ENCODE measurements at regions not wholly inside any gene's neighbourhood (a gene's known extent, or its start where the extent isn't known, plus 50 kb on each side); places are given as distances from the start of the nearest gene placed in this dataset.

DNA sequence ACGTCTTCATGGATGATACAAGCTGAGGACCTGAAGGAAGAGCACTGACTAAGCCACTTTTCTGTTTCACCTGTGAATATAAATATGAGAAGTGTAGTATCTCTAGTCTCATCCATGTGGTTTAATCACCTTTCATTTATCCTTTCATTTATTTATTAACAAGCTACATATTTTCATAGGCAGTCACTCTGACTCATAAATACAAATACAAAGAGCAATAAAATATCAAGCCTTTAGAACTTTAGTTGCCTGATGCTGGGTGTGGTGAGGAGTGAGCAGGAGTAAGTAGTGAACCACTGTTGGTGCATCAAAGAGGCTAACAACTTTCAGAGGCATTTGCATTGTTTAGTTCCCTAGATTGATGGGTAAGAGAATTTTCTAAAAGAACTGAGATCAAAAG lies 269.0 kb upstream of the C1orf87 start:
- DNase-seq: no peak
- Histone ChIP-seq H3K9me3 (no peaks in the 10 kb centered on the region), H3K27me3 (no peaks in the 10 kb centered on the region), H3K36me3 (no peaks in the 10 kb centered on the region), H3K4me1 (no peaks in the 10 kb centered on the region), H3K4me3 (no peak overlapping the region), H3K27ac (no peak overlapping the region)
- TF ChIP-seq, protein P1, sequence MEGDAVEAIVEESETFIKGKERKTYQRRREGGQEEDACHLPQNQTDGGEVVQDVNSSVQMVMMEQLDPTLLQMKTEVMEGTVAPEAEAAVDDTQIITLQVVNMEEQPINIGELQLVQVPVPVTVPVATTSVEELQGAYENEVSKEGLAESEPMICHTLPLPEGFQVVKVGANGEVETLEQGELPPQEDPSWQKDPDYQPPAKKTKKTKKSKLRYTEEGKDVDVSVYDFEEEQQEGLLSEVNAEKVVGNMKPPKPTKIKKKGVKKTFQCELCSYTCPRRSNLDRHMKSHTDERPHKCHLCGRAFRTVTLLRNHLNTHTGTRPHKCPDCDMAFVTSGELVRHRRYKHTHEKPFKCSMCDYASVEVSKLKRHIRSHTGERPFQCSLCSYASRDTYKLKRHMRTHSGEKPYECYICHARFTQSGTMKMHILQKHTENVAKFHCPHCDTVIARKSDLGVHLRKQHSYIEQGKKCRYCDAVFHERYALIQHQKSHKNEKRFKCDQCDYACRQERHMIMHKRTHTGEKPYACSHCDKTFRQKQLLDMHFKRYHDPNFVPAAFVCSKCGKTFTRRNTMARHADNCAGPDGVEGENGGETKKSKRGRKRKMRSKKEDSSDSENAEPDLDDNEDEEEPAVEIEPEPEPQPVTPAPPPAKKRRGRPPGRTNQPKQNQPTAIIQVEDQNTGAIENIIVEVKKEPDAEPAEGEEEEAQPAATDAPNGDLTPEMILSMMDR (IDR thresholded peaks at IDR 0.05): no peak
- TF ChIP-seq POLR2A (IDR thresholded peaks at IDR 0.05): no peak
- intact Hi-C loops (cut with DNase I; ENCODE audit: low total_unique reads): no loop called here

DNA sequence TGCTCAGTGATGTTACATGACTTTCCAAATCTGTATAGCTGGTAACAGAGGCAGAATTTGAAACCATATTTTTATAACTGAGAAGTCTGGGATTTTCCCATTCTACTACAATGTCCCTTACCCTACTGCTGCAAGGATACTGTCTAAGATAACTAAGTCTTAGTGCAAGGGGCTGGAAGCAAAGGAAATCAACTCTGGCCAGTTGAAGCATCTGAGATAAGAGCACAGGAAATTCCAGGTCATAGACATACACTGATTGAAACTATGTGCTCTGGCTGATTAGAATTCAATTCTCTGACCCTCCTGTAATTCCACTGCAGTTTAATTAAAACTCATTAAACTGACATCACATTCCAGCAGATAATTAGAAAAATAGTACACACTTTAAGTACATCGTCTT lies 267.7 kb upstream of the C1orf87 start:
- Histone ChIP-seq H3K9me3 (no peaks in the 10 kb centered on the region), H3K36me3 (no peaks in the 10 kb centered on the region), H3K27ac (no peak overlapping the region), H3K27me3 (no peaks in the 10 kb centered on the region), H3K4me1 (no peaks in the 10 kb centered on the region), H3K4me3 (no peak overlapping the region)
- intact Hi-C loops (cut with DNase I; ENCODE audit: low total_unique reads): no loop called here
- no peak for DNase-seq
- TF ChIP-seq POLR2A (IDR thresholded peaks at IDR 0.05): no peak
- TF ChIP-seq, protein P1 (IDR thresholded peaks at IDR 0.05): no peak

DNA sequence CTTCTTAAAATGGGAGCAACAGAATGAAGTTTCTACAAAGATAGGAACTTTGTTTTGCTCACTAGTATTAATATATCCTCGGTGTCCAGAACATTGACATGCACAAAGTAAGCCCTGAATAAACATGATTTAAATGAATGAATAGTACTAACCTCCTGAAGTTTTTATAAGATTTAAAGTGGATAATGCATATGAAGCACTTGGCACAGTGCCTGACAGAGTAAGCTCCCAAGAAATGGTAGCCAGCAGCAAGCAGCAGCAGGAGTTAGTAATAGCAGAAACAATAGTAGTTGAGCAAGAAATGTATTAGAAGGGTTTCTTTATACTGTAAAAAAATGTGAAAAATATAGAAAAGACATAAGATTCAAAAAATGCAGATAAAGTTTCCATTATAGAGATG lies 258.1 kb upstream of the C1orf87 start:
- no peaks in the 10 kb centered on the region for H3K9me3 ChIP-seq
- H3K36me3 ChIP-seq: no peaks in the 10 kb centered on the region
- H3K27me3 ChIP-seq: no peaks in the 10 kb centered on the region
- H3K27ac ChIP-seq: no peak overlapping the region
- TF ChIP-seq, protein P1 (IDR thresholded peaks at IDR 0.05): no peak
- no peak for TF ChIP-seq POLR2A (IDR thresholded peaks at IDR 0.05)
- intact Hi-C loops (cut with DNase I; ENCODE audit: low total_unique reads): no loop called here
- DNase-seq: no peak
- H3K4me1 ChIP-seq: no peaks in the 10 kb centered on the region
- no peak overlapping the region for H3K4me3 ChIP-seq

DNA sequence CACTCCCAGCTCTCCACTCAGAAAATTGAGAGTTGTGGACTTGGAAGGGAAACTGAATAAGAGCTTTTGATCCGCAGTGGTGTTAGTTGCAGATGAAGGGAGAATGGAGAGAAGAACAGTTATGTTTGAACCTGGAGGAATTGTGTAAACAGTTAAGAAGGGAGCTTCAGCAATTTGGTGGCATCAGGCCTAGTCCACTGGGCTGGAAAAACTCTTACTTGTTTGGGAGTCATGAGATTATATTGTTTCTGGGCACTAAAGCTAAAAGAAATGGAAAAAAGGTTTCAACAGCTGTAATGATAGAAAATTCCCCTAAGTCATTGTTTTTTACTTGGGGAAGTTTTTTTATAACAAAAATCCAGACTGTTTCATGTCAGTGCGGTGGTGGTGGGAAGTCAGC lies 256.1 kb upstream of the C1orf87 start:
- no peak for TF ChIP-seq POLR2A (IDR thresholded peaks at IDR 0.05)
- TF ChIP-seq, protein P1 (IDR thresholded peaks at IDR 0.05): no peak

DNA sequence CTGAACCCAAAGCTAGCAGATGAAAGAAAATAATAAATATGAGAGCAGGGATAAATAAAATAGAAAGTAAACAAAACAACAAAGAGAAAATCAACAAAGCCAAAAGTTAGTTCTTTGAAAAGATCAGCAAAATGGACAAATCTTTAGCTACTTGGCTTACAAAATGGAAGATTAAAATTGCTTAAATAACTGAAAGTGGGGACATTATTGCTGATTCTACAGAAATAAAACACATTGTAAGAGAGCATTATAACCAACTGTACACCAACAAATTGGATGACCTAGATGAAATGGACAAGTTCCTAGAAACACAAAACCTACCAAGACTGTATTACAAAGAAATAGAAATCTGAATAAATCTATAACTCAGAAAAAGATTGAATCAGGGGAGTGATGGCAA lies 238.3 kb upstream of the C1orf87 start:
- Histone ChIP-seq H3K4me3 (no peak overlapping the region), H3K27ac (no peak overlapping the region), H3K36me3 (no peaks in the 10 kb centered on the region), H3K27me3 (peaks cover 0 to 4% of the 10 kb centered on the region in 2 donors), H3K4me1 (no peaks in the 10 kb centered on the region), H3K9me3 (no peaks in the 10 kb centered on the region)
- intact Hi-C loops (cut with DNase I; ENCODE audit: low total_unique reads): no loop called here
- DNase-seq: no peak
- TF ChIP-seq POLR2A (IDR thresholded peaks at IDR 0.05): no peak
- TF ChIP-seq, protein P1 (IDR thresholded peaks at IDR 0.05): no peak

More for the DNA sequence above, 256.1 kb upstream of the C1orf87 start:
- Histone ChIP-seq H3K9me3 (no peaks in the 10 kb centered on the region), H3K4me1 (no peaks in the 10 kb centered on the region), H3K27ac (no peak overlapping the region), H3K27me3 (no peaks in the 10 kb centered on the region), H3K4me3 (no peak overlapping the region), H3K36me3 (no peaks in the 10 kb centered on the region)
- no peak for DNase-seq
- intact Hi-C loops (cut with DNase I; ENCODE audit: low total_unique reads): no loop called here
